Activated CD4-positive, alpha-beta memory T cell treated with anti-CD3 and anti-CD28 coated beads, Interleukin-2, amount 10 ng/mL, durations not matched to agents 7 days and 5 days (primary cell): ENCODE measurements at regions not wholly inside any gene's neighbourhood (a gene's known extent, or its start where the extent isn't known, plus 50 kb on each side); places are given as distances from the start of the nearest gene placed in this dataset.

Source experiments
- CTCF ChIA-PET: fragments of 350-600 bp; sonication (Branson Sonifier 250); formaldehyde crosslinking; loops from one replicate; lab custom pipeline; 2021; ENCODE audit warnings: antibody characterized with exemption, inconsistent platforms; lab: Charles Lee
- POLR2A ChIA-PET: fragments of 350-600 bp; sonication (Branson Sonifier 250); formaldehyde crosslinking; loops from one replicate; lab custom pipeline; 2021; ENCODE audit warnings: antibody characterized with exemption; lab: Charles Lee
- DNase-seq: peaks from one replicate; pipeline ENCODE4 v3.0.0-alpha.2; 2020
- H3K27ac Mint-ChIP-seq: one replicate; pipeline ENCODE4 v1.8.0; 2021; ENCODE audit warnings: mild to moderate bottlenecking, mixed read lengths
- H3K27me3 Mint-ChIP-seq: one replicate; pipeline ENCODE4 v1.8.0; 2021; ENCODE audit warnings: mixed read lengths
- H3K36me3 Mint-ChIP-seq: one replicate; pipeline ENCODE4 v1.8.0; 2021; ENCODE audit warnings: low read depth, mixed read lengths
- H3K4me1 Mint-ChIP-seq: one replicate; pipeline ENCODE4 v1.8.0; 2021; ENCODE audit warnings: mixed read lengths
- H3K4me3 Mint-ChIP-seq: one replicate; pipeline ENCODE4 v1.8.0; 2021; ENCODE audit warnings: mild to moderate bottlenecking, mixed read lengths
- H3K9me3 Mint-ChIP-seq: one replicate; pipeline ENCODE4 v1.8.0; 2021; ENCODE audit warnings: mixed read lengths

GRCh38 chr1:168437821-168438220 lies 106.0 kb downstream of the XCL2 start:
- H3K4me1 Mint-ChIP-seq, result peaks cover 32% of the 10 kb centered on the region
- POLR2A ChIA-PET, result interaction anchor here (1.3 kb wide), 1 partner anchor 95 kb away, joined by 5 read pairs; no protein-coding TSS in a partner anchor

GRCh38 chr1:168435439-168435838 lies 108.4 kb downstream of the XCL2 start:
- ChIA-PET POLR2A (interaction anchor here (1.5 kb wide), 2 partner anchors 14 to 93 kb away, joined by 3 to 6 read pairs; no protein-coding TSS in a partner anchor), CTCF (interaction anchor here (2.2 to 13.6 kb wide), 3 partner anchors 10 to 168 kb away, joined by 5 to 272 read pairs (median 6); no protein-coding TSS in a partner anchor)
- Mint-ChIP-seq H3K36me3 (no peaks in the 10 kb centered on the region), H3K9me3 (no peaks in the 10 kb centered on the region), H3K4me3 (no peak overlapping the region), H3K27ac (no peak overlapping the region), H3K4me1 (peaks cover 30% of the 10 kb centered on the region), H3K27me3 (peaks cover 2% of the 10 kb centered on the region)
- no peak for DNase-seq

More at GRCh38 chr1:168437821-168438220, 106.0 kb downstream of the XCL2 start:
- DNase-seq, result no peak
- no peak overlapping the region for H3K27ac Mint-ChIP-seq
- CTCF ChIA-PET, result interaction anchor here (2.6 to 13.6 kb wide), 4 partner anchors 9 to 166 kb away, joined by 6 to 272 read pairs (median 20); no protein-coding TSS in a partner anchor
- H3K9me3 Mint-ChIP-seq, result no peaks in the 10 kb centered on the region
- H3K27me3 Mint-ChIP-seq, result peaks cover 2% of the 10 kb centered on the region
- H3K4me3 Mint-ChIP-seq, result no peak overlapping the region
- no peaks in the 10 kb centered on the region for H3K36me3 Mint-ChIP-seq

- POLR2A ChIA-PET, result no interaction called here
- DNase-seq, result no peak
- Mint-ChIP-seq H3K36me3 (no peaks in the 10 kb centered on the region), H3K27me3 (no peaks in the 10 kb centered on the region), H3K27ac (no peak overlapping the region), H3K4me1 (peaks cover 10% of the 10 kb centered on the region), H3K4me3 (no peak overlapping the region), H3K9me3 (no peaks in the 10 kb centered on the region)
- CTCF ChIA-PET, result interaction anchor here (1.4 to 13.6 kb wide), 4 partner anchors 8 to 170 kb away, joined by 4 to 272 read pairs (median 5); no protein-coding TSS in a partner anchor
Measured at GRCh38 chr1:168433238-168433637, 110.6 kb downstream of the XCL2 start.

- peaks cover 9% of the 10 kb centered on the region for H3K4me1 Mint-ChIP-seq
- no peaks in the 10 kb centered on the region for H3K9me3 Mint-ChIP-seq
- no peak for DNase-seq
- H3K4me3 Mint-ChIP-seq, result no peak overlapping the region
- no peaks in the 10 kb centered on the region for H3K36me3 Mint-ChIP-seq
- ChIA-PET POLR2A (no interaction called here), CTCF (interaction anchor here (0.6 to 13.6 kb wide), 3 partner anchors 8 to 87 kb away, joined by 4 to 272 read pairs (median 4); no protein-coding TSS in a partner anchor)
- no peak overlapping the region for H3K27ac Mint-ChIP-seq
- H3K27me3 Mint-ChIP-seq, result no peaks in the 10 kb centered on the region
Measured at GRCh38 chr1:168431882-168432281, 111.9 kb downstream of the XCL2 start.

- ChIA-PET POLR2A (no interaction called here), CTCF (interaction anchor here (1.4 to 2.2 kb wide), 3 partner anchors 9 to 88 kb away, joined by 4 to 12 read pairs (median 8); no protein-coding TSS in a partner anchor)
- no peaks in the 10 kb centered on the region for H3K36me3 Mint-ChIP-seq
Measured at GRCh38 chr1:168430321-168430720, 113.5 kb downstream of the XCL2 start.

GRCh38 chr1:168428063-168428731 lies 115.6 kb downstream of the XCL2 start:
- Mint-ChIP-seq H3K27me3 (peaks cover 2% of the 10 kb centered on the region), H3K36me3 (peaks cover 3% of the 10 kb centered on the region), H3K4me1 (peaks cover 12% of the 10 kb centered on the region), H3K9me3 (no peaks in the 10 kb centered on the region), H3K4me3 (no peak overlapping the region), H3K27ac (no peak overlapping the region)
- no peak for DNase-seq
- ChIA-PET POLR2A (interaction anchor here (0.7 kb wide), 1 partner anchor 65 kb away, joined by 3 read pairs; no protein-coding TSS in a partner anchor), CTCF (interaction anchor here (1.3 to 2.2 kb wide), 2 partner anchors 11 to 85 kb away, joined by 3 to 12 read pairs; no protein-coding TSS in a partner anchor)

More at GRCh38 chr1:168430321-168430720, 113.5 kb downstream of the XCL2 start:
- Mint-ChIP-seq H3K27me3 (no peaks in the 10 kb centered on the region), H3K9me3 (no peaks in the 10 kb centered on the region), H3K4me3 (no peak overlapping the region), H3K4me1 (peaks cover 9% of the 10 kb centered on the region), H3K27ac (no peak overlapping the region)
- DNase-seq, result no peak

GRCh38 chr1:168427051-168427450 lies 116.7 kb downstream of the XCL2 start:
- no peak overlapping the region for H3K4me3 Mint-ChIP-seq
- ChIA-PET CTCF (interaction anchor here (1.3 to 7.0 kb wide), 4 partner anchors 10 to 84 kb away, joined by 3 to 74 read pairs (median 8); no protein-coding TSS in a partner anchor), POLR2A (no interaction called here)

GRCh38 chr1:168424281-168424680 lies 119.5 kb downstream of the XCL2 start:
- Mint-ChIP-seq H3K27me3 (peaks cover 2% of the 10 kb centered on the region), H3K4me1 (peaks cover 39% of the 10 kb centered on the region), H3K9me3 (peaks cover 2% of the 10 kb centered on the region), H3K36me3 (peaks cover 16% of the 10 kb centered on the region), H3K4me3 (no peak overlapping the region), H3K27ac (no peak overlapping the region)
- CTCF ChIA-PET, result interaction anchor here (1.5 to 7.0 kb wide), 2 partner anchors 80 to 179 kb away, joined by 4 to 74 read pairs; no protein-coding TSS in a partner anchor
- POLR2A ChIA-PET, result no interaction called here
- DNase-seq, result no peak

More at GRCh38 chr1:168427051-168427450, 116.7 kb downstream of the XCL2 start:
- no peak for DNase-seq
- Mint-ChIP-seq H3K9me3 (peaks cover 2% of the 10 kb centered on the region), H3K4me1 (peaks cover 18% of the 10 kb centered on the region), H3K36me3 (peaks cover 8% of the 10 kb centered on the region), H3K27ac (no peak overlapping the region), H3K27me3 (peaks cover 2% of the 10 kb centered on the region)

GRCh38 chr1:168422203-168422847 lies 121.5 kb downstream of the XCL2 start:
- Mint-ChIP-seq H3K9me3 (peaks cover 2% of the 10 kb centered on the region), H3K27ac (peak overlapping the region; percentile 86), H3K36me3 (peaks cover 16% of the 10 kb centered on the region), H3K4me3 (no peak overlapping the region), H3K27me3 (peaks cover 2% of the 10 kb centered on the region), H3K4me1 (peaks cover 42% of the 10 kb centered on the region)
- no peak for DNase-seq
- ChIA-PET POLR2A (interaction anchor here (0.8 to 3.2 kb wide), 9 partner anchors 13 to 946 kb away, joined by 3 to 25 read pairs (median 6); partner anchors contain the start of genes BLZF1 and NME7), CTCF (interaction anchor here (0.8 to 7.0 kb wide), 5 partner anchors 9 to 188 kb away, joined by 3 to 74 read pairs (median 4); no protein-coding TSS in a partner anchor)

- CTCF ChIA-PET, result interaction anchor here (0.7 to 7.0 kb wide), 7 partner anchors 14 to 187 kb away, joined by 3 to 74 read pairs (median 3); no protein-coding TSS in a partner anchor
- Mint-ChIP-seq H3K4me1 (peaks cover 42% of the 10 kb centered on the region), H3K4me3 (peak overlapping the region; percentile 45), H3K27ac (peak overlapping the region; percentile 86), H3K36me3 (peaks cover 16% of the 10 kb centered on the region), H3K9me3 (peaks cover 2% of the 10 kb centered on the region), H3K27me3 (peaks cover 2% of the 10 kb centered on the region)
- DNase-seq, result peak; percentile 41
- POLR2A ChIA-PET, result interaction anchor here (0.8 to 3.2 kb wide), 10 partner anchors 12 to 946 kb away, joined by 3 to 25 read pairs (median 6); partner anchors contain the start of genes BLZF1 and NME7
Measured at GRCh38 chr1:168421399-168422004, 122.3 kb downstream of the XCL2 start.

- H3K36me3 Mint-ChIP-seq, result peaks cover 19% of the 10 kb centered on the region
- peak overlapping the region; percentile 86 for H3K27ac Mint-ChIP-seq
- H3K4me1 Mint-ChIP-seq, result peaks cover 50% of the 10 kb centered on the region
- CTCF ChIA-PET, result interaction anchor here (1.2 to 7.0 kb wide), 3 partner anchors 13 to 76 kb away, joined by 3 to 74 read pairs (median 3); no protein-coding TSS in a partner anchor
- DNase-seq, result no peak
- H3K9me3 Mint-ChIP-seq, result peaks cover 2% of the 10 kb centered on the region
- H3K4me3 Mint-ChIP-seq, result no peak overlapping the region
- H3K27me3 Mint-ChIP-seq, result peaks cover 3% of the 10 kb centered on the region
- POLR2A ChIA-PET, result interaction anchor here (1.9 to 3.2 kb wide), 5 partner anchors 11 to 948 kb away, joined by 4 to 25 read pairs (median 10); partner anchors contain the start of genes BLZF1 and NME7
Measured at GRCh38 chr1:168420177-168420576, 123.6 kb downstream of the XCL2 start.

GRCh38 chr1:168419736-168420135 lies 124.1 kb downstream of the XCL2 start:
- peaks cover 19% of the 10 kb centered on the region for H3K36me3 Mint-ChIP-seq
- no peak overlapping the region for H3K4me3 Mint-ChIP-seq
- POLR2A ChIA-PET, result interaction anchor here (3.2 kb wide), 1 partner anchor 10 kb away, joined by 25 read pairs; no protein-coding TSS in a partner anchor
- DNase-seq, result no peak
- peaks cover 2% of the 10 kb centered on the region for H3K9me3 Mint-ChIP-seq
- peaks cover 50% of the 10 kb centered on the region for H3K4me1 Mint-ChIP-seq
- H3K27ac Mint-ChIP-seq, result peak overlapping the region; percentile 5
- CTCF ChIA-PET, result interaction anchor here (7.0 kb wide), 1 partner anchor 76 kb away, joined by 74 read pairs; no protein-coding TSS in a partner anchor
- H3K27me3 Mint-ChIP-seq, result peaks cover 3% of the 10 kb centered on the region
